ENCODE measurements at regions not wholly inside any gene's neighbourhood (a gene's known extent, or its start where the extent isn't known, plus 50 kb on each side); places are given as distances from the start of the nearest gene placed in this dataset.

DNA sequence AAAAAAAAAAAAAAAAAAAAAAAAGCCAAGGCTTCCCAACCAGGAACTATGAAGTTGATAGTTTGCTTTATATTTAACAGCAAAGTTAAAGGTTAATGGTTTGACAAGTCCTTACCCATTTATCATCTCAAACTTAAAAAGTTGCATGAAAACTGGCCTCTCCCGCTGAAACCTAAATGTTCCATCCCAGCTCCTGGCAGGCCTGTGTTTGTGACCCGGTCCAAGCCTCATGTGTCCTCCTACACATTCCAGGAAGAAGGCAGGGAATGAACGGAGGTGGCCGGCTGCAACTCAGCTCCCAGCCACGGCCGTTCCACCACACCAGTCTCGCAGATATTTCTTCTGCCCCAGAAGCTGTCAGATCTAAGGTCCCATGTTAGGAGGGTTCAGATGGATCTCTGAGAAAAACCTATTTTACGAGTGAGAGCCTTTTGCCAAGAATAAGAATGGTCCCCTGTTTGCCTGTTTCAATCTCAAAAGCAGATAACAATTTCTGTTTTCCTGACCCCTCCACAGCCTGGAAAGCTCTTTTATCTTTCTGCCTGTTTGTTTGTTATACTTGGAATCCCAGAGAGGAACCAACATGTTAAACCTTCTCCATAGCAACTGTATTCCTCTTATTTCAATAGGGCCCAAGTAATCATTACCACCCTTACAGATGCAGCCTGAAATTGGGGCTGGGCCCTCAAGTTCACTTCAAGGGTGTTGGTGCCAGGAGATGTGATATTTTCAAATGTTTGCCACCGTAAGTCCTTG lies 56.5 kb downstream of the KCTD12 start:
- TF ChIP-seq, protein P1, sequence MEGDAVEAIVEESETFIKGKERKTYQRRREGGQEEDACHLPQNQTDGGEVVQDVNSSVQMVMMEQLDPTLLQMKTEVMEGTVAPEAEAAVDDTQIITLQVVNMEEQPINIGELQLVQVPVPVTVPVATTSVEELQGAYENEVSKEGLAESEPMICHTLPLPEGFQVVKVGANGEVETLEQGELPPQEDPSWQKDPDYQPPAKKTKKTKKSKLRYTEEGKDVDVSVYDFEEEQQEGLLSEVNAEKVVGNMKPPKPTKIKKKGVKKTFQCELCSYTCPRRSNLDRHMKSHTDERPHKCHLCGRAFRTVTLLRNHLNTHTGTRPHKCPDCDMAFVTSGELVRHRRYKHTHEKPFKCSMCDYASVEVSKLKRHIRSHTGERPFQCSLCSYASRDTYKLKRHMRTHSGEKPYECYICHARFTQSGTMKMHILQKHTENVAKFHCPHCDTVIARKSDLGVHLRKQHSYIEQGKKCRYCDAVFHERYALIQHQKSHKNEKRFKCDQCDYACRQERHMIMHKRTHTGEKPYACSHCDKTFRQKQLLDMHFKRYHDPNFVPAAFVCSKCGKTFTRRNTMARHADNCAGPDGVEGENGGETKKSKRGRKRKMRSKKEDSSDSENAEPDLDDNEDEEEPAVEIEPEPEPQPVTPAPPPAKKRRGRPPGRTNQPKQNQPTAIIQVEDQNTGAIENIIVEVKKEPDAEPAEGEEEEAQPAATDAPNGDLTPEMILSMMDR (IDR thresholded peaks at IDR 0.05): no peak
- TF ChIP-seq POLR2A (IDR thresholded peaks at IDR 0.05): no peak
- no peak overlapping the region for H3K27ac ChIP-seq
- no peak overlapping the region for H3K4me3 ChIP-seq
- no peaks in the 10 kb centered on the region for H3K36me3 ChIP-seq
- no peak for DNase-seq
- H3K9me3 ChIP-seq: no peaks in the 10 kb centered on the region
- no peaks in the 10 kb centered on the region for H3K4me1 ChIP-seq
- H3K27me3 ChIP-seq: no peaks in the 10 kb centered on the region

DNA sequence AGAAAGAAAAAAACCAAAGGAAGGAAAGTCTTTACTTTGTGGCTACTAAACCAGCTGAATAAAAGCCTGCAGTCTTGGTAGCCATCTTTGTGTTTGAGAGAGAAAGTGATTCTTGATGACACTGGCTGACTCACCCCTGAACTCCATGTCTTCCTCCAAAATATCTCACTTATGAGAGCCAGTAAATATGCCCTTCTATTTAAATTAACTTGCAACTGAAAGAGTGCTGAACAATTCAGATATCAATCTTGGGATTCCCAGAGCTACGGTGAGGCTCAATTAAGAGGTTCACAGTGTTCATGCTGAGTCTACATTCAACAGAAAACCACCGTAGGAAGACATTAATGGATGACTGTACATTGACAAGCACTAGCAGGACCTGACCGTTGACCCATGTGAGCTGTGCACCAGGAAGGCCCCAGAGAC lies 57.9 kb downstream of the KCTD12 start:
- no peak for TF ChIP-seq POLR2A (IDR thresholded peaks at IDR 0.05)
- TF ChIP-seq, protein P1 (IDR thresholded peaks at IDR 0.05): no peak
- no peaks in the 10 kb centered on the region for H3K9me3 ChIP-seq
- H3K4me3 ChIP-seq: no peak overlapping the region
- no peaks in the 10 kb centered on the region for H3K27me3 ChIP-seq
- no peak overlapping the region for H3K27ac ChIP-seq
- DNase-seq: no peak
- H3K36me3 ChIP-seq: no peaks in the 10 kb centered on the region
- no peaks in the 10 kb centered on the region for H3K4me1 ChIP-seq

DNA sequence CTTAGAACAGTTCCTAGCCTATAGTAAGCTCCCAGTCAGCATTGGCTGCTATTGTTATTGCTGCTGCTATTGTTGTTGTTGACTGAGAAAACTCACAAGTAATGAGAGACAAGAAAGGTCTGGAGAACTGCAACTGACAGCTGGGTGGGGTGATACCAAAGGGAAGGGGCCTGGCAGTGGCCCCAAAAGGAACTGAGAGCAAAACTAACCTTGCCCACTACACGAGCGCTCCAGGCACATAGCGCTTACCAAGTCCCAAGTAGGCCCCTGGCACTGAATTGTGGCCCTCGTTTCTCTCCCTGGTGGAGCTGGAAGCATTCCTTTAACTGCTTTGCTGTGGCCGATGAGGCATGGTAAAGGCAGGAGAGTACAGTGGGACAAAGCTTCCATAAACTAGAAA lies 59.7 kb downstream of the KCTD12 start:
- H3K9me3 ChIP-seq: no peaks in the 10 kb centered on the region
- no peaks in the 10 kb centered on the region for H3K27me3 ChIP-seq
- DNase-seq: no peak
- H3K4me3 ChIP-seq: no peak overlapping the region
- TF ChIP-seq, protein P1 (IDR thresholded peaks at IDR 0.05): no peak
- TF ChIP-seq POLR2A (IDR thresholded peaks at IDR 0.05): no peak
- no peaks in the 10 kb centered on the region for H3K4me1 ChIP-seq
- H3K27ac ChIP-seq: no peak overlapping the region
- no peaks in the 10 kb centered on the region for H3K36me3 ChIP-seq

DNA sequence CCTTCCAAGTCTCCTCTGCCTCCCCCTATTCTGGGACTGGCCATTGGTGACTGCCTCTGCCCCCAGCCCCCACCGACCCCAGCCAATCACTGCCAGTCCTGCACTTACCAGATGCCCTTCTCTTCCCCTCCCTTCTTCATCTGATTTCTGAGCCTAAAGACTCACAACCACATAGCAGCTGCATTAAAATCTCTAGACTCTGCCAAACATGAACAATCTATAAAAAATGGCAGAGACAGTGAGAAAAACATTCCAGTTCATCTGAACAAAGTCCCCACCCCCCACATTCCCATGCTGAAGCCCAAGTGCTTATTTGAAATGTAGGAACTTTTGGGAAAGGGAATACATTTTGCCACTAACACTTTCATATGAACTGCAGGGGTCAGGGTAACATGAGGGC lies 60.8 kb downstream of the KCTD12 start:
- no peak for DNase-seq
- no peak overlapping the region for H3K4me3 ChIP-seq
- no peaks in the 10 kb centered on the region for H3K27me3 ChIP-seq
- H3K36me3 ChIP-seq: no peaks in the 10 kb centered on the region
- TF ChIP-seq, protein P1 (IDR thresholded peaks at IDR 0.05): no peak
- no peaks in the 10 kb centered on the region for H3K4me1 ChIP-seq
- no peaks in the 10 kb centered on the region for H3K9me3 ChIP-seq
- H3K27ac ChIP-seq: no peak overlapping the region

DNA sequence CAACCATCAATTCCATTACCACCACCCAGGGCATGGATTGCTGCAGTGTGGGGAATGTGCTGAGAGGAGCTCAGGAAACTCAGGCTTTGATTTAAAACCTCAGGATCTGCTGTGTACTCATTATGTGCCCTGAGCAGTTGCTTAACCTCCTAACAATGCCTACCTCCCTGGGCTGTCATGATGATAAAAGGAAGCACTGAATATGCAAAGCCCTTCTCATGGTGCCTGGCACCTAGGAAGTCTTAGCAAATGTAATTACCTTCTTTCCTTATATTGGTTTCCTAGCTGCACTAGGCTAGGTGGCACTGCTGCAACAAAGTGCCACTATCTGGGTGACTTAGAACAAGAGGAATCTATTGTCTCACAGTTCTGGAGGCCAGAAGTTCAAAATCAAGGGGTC lies 62.2 kb downstream of the KCTD12 start:
- no peaks in the 10 kb centered on the region for H3K9me3 ChIP-seq
- no peak for DNase-seq
- no peaks in the 10 kb centered on the region for H3K4me1 ChIP-seq
- no peaks in the 10 kb centered on the region for H3K36me3 ChIP-seq
- H3K27me3 ChIP-seq: no peaks in the 10 kb centered on the region
- no peak overlapping the region for H3K4me3 ChIP-seq
- H3K27ac ChIP-seq: no peak overlapping the region
- no peak for TF ChIP-seq POLR2A (IDR thresholded peaks at IDR 0.05)
- TF ChIP-seq, protein P1 (IDR thresholded peaks at IDR 0.05): no peak

All from Peyer's patch (tissue), 4 donors.